GM23338 (cell line): ENCODE measurements at regions not wholly inside any gene's neighbourhood (a gene's known extent, or its start where the extent isn't known, plus 50 kb on each side); places are given as distances from the start of the nearest gene placed in this dataset.

ENCODE experiments used
- ATAC-seq: fragments of 200-7000 bp; cut with Tn5 transposase; 3 replicates; pipeline ENCODE4 v1.9.1; 2020
- DNase-seq: peaks from one replicate; pipeline ENCODE4 v3.0.0-alpha.2; 2015; ENCODE audit warnings: low spot score
- H2AFZ ChIP-seq: fragments of 200-600 bp; sonication (generic); 2 replicates; pipeline ENCODE4 v1.8.0; 2016; ENCODE audit warnings: antibody characterized with exemption, mild to moderate bottlenecking, moderate library complexity
- H3F3A ChIP-seq: fragments of 200-600 bp; sonication (generic); replicated peaks from 2 replicates; pipeline ENCODE4 v1.8.0; 2017; ENCODE audit warnings: antibody characterized with exemption, mixed run types, low read depth
- H3K27ac ChIP-seq: fragments of 200-600 bp; sonication (generic); 2 replicates; pipeline ENCODE4 v1.6.1; 2016; ENCODE audit warnings: low read depth
- H3K27me3 ChIP-seq: fragments of 200-600 bp; sonication (generic); 2 replicates; pipeline ENCODE4 v1.8.0; 2016; ENCODE audit warnings: mild to moderate bottlenecking, mixed run types, moderate library complexity; ENCODE audit not compliant: insufficient read depth
- H3K36me3 ChIP-seq: fragments of 200-600 bp; sonication (generic); 2 replicates; pipeline ENCODE4 v1.8.0; 2016; ENCODE audit warnings: mild to moderate bottlenecking; ENCODE audit not compliant: insufficient read depth
- H3K4me1 ChIP-seq: fragments of 200-600 bp; sonication (generic); 2 replicates; pipeline ENCODE4 v1.8.0; 2016; ENCODE audit warnings: mild to moderate bottlenecking, moderate library complexity; ENCODE audit not compliant: insufficient read depth
- H3K4me2 ChIP-seq: fragments of 200-600 bp; sonication (generic); 2 replicates; pipeline ENCODE4 v1.7.1; 2017; ENCODE audit warnings: mixed run types
- H3K4me3 ChIP-seq: fragments of 200-600 bp; sonication (generic); 2 replicates; pipeline ENCODE4 v1.6.1; 2016; ENCODE audit warnings: mixed run types
- H3K79me2 ChIP-seq: fragments of 200-600 bp; sonication (generic); replicated peaks from 2 replicates; pipeline ENCODE4 v1.8.0; 2017; ENCODE audit warnings: mild to moderate bottlenecking; ENCODE audit not compliant: insufficient read depth
- H3K9me2 ChIP-seq: fragments of 200-600 bp; sonication (generic); 2 replicates; pipeline ENCODE4 v1.8.0; 2017; ENCODE audit not compliant: insufficient read depth
- H4K20me1 ChIP-seq: fragments of 200-600 bp; sonication (generic); replicated peaks from 2 replicates; pipeline ENCODE4 v1.8.0; 2017; ENCODE audit warnings: mild to moderate bottlenecking; ENCODE audit not compliant: insufficient read depth
- H3K27ac Mint-ChIP-seq: 2 replicates; pipeline ENCODE4 v1.8.0; 2020; ENCODE audit warnings: inconsistent platforms, mild to moderate bottlenecking, moderate library complexity, mixed read lengths
- H3K27me3 Mint-ChIP-seq: 3 replicates; pipeline ENCODE4 v1.8.0; 2022; ENCODE audit warnings: low read depth, mild to moderate bottlenecking, moderate library complexity, mixed read lengths, inconsistent platforms; ENCODE audit not compliant: insufficient read depth, poor library complexity
- H3K36me3 Mint-ChIP-seq: 3 replicates; pipeline ENCODE4 v1.8.0; 2021; ENCODE audit warnings: low read depth, mild to moderate bottlenecking, inconsistent platforms, moderate library complexity, mixed read lengths
- H3K4me1 Mint-ChIP-seq: 3 replicates; pipeline ENCODE4 v1.8.0; 2020; ENCODE audit warnings: mild to moderate bottlenecking, inconsistent platforms, mixed read lengths
- H3K4me3 Mint-ChIP-seq: 3 replicates; pipeline ENCODE4 v1.8.0; 2021; ENCODE audit warnings: moderate library complexity, mild to moderate bottlenecking, inconsistent platforms, mixed read lengths
- H3K9me3 Mint-ChIP-seq: 3 replicates; pipeline ENCODE4 v1.8.0; 2020; ENCODE audit warnings: moderate library complexity, mild to moderate bottlenecking, inconsistent platforms, mixed read lengths
- CREB1 ChIP-seq: fragments of 250-450 bp; sonication (Bioruptor Pico); IDR thresholded peaks from 2 replicates; pipeline ENCODE4 v1.5.0; 2020; ENCODE audit warnings: low read depth, mild to moderate bottlenecking, moderate library complexity
- JUNB ChIP-seq: IDR thresholded peaks from one replicate; pipeline ENCODE4 v1.6.1; 2016; ENCODE audit warnings: antibody characterized with exemption; ENCODE audit not compliant: unreplicated experiment
- NANOG ChIP-seq: IDR thresholded peaks from 2 replicates; pipeline ENCODE4 v1.6.1; 2016; ENCODE audit warnings: antibody characterized with exemption, borderline replicate concordance
- POLR2AphosphoS5 ChIP-seq: IDR thresholded peaks from 2 replicates; pipeline ENCODE4 v1.6.1; 2016; ENCODE audit warnings: antibody characterized with exemption, low read depth
- STAT1 ChIP-seq: IDR thresholded peaks from one replicate; pipeline ENCODE4 v1.6.1; 2016; ENCODE audit warnings: antibody characterized with exemption; ENCODE audit not compliant: unreplicated experiment
- ZNF114 ChIP-seq: fragments of 250-450 bp; sonication (Bioruptor Pico); IDR thresholded peaks from 2 replicates; pipeline ENCODE4 v1.5.0; 2020; ENCODE audit warnings: mild to moderate bottlenecking, moderate library complexity
- ZNF331 ChIP-seq: fragments of 250-450 bp; sonication (Bioruptor Pico); IDR thresholded peaks from 2 replicates; pipeline ENCODE4 v1.5.0; 2020; ENCODE audit warnings: low read depth, mild to moderate bottlenecking, moderate library complexity
- ZNF462 ChIP-seq: fragments of 250-450 bp; sonication (Bioruptor Pico); IDR thresholded peaks from 2 replicates; pipeline ENCODE4 v1.5.0; 2020; ENCODE audit warnings: mild to moderate bottlenecking, moderate library complexity
- TF ChIP-seq, protein P1 (sequence below): IDR thresholded peaks from 2 replicates; pipeline ENCODE4 v1.6.1; 2016; ENCODE audit warnings: antibody characterized with exemption

DNA sequence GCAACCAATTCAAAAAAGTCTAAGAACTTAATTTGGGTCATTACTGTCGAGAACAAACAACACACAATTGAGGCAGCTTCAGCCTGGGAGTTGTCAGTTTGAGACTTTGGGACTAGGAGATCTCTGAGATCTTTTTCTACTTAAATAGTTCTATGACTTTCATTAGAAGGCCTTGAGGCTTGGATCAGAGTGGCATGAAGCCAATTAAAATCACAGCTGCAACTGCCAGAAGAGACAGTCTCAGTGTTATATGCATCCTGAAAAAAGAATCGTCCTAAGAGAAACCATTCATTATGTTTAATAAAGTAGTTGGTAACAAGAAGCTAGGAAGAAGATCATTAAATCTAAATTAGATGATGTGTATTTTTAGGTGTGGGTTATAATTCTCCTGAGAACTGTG is 170.8 kb upstream of the RASSF8 start (continued):
- TF ChIP-seq ZNF462 (CRISPR knock-in tag): no peak

DNA sequence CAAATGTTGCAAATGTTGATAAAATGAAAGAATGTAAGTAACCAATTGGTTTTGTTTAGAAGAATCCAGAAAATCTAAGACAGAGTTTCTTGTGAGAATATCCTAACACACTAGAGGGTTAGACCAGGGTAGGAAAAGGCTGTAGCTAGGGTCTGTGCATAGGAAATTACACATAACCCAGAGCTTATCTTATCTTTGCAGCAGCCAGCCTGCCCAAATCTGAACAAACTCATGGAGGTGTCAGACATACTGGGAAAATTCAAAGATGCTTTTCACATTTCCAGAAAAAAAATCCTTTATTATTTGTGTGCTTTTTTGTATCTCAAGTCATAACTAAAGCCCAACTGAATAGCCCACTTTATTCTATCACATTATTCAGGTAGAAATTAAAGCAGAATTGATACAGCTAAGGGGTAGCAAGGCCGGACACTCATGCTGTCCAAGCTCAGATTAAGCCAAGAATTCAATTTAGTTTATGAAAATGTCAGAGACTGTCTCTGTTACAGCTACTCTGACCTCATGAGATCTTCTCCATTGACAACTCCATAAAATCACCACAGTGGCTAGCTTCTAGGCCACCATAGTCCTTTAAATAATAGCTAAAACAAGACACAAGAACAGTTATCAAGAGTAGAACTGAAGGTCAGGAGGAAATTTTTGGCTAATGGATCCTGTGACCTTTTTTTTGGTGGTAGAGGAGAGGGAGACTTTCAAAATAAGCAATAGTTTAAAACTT is 169.6 kb upstream of the RASSF8 start:
- peaks cover 8% of the 10 kb centered on the region; the same call in 2 of the 3 replicates for H3K4me1 Mint-ChIP-seq
- Histone ChIP-seq H3K27me3 (no peaks in the 10 kb centered on the region), H3K27ac (no peak overlapping the region), H3K36me3 (no peaks in the 10 kb centered on the region), H3K9me2 (no peaks in the 10 kb centered on the region), H3K4me3 (no peak overlapping the region), H3K4me2 (no peak overlapping the region), H2AFZ (no peak overlapping the region), H3K4me1 (peaks cover 10% of the 10 kb centered on the region; the same call in 1 of the 2 replicates), H3K79me2 (no peaks in the 10 kb centered on the region), H4K20me1 (no peaks in the 10 kb centered on the region), H3F3A (no peaks in the 10 kb centered on the region)
- H3K9me3 Mint-ChIP-seq: no peaks in the 10 kb centered on the region
- H3K27ac Mint-ChIP-seq: no peak overlapping the region
- no peaks in the 10 kb centered on the region for H3K27me3 Mint-ChIP-seq
- no peak overlapping the region for H3K4me3 Mint-ChIP-seq
- no peaks in the 10 kb centered on the region for H3K36me3 Mint-ChIP-seq
- ATAC-seq (no peak), DNase-seq (no peak)
- TF ChIP-seq ZNF462 (CRISPR knock-in tag) (no peak), NANOG (no peak), STAT1 (no peak), POLR2AphosphoS5 (no peak), ZNF331 (CRISPR knock-in tag) (no peak), CREB1 (no peak), ZNF114 (CRISPR knock-in tag) (no peak), JUNB (no peak)
- TF ChIP-seq, protein P1, sequence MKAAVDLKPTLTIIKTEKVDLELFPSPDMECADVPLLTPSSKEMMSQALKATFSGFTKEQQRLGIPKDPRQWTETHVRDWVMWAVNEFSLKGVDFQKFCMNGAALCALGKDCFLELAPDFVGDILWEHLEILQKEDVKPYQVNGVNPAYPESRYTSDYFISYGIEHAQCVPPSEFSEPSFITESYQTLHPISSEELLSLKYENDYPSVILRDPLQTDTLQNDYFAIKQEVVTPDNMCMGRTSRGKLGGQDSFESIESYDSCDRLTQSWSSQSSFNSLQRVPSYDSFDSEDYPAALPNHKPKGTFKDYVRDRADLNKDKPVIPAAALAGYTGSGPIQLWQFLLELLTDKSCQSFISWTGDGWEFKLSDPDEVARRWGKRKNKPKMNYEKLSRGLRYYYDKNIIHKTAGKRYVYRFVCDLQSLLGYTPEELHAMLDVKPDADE: no peak
